ENCODE measurements at regions not wholly inside any gene's neighbourhood (a gene's known extent, or its start where the extent isn't known, plus 50 kb on each side); places are given as distances from the start of the nearest gene placed in this dataset.
A peak's percentile ranks its signal among the peaks of the same experiment; 100 is the strongest.

DNA sequence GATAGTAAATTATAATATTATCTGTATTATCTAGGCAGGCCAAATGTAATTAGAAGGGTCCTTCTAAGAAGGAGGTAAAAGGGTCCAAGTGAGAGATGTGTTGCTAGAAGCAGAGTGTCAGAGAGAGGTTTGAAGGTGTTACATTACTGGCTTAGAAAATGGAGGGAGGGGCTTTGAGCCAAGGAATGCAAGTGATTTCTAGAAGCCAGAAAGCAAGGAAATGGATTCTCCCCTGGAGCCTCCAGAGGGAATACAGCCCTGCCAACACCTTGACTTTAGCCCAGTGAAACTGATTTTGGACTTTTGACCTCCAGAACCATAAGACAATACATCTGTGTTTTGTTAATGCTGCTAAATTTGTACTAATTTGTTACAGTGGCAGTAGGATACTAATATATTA lies 97.9 kb upstream of the IL6 start:
- no peaks in the 10 kb centered on the region for H3K79me2 ChIP-seq (ENCODE audit: control insufficient read depth, insufficient read depth, low read length)
- no peak overlapping the region for H3K4ac ChIP-seq (ENCODE audit: low read depth, low read length)
- H3K4me1 ChIP-seq (ENCODE audit: control insufficient read depth, low read depth, low read length): peaks cover 4% of the 10 kb centered on the region
- H2BK5ac ChIP-seq (ENCODE audit: low read length): no peak overlapping the region
- no peak overlapping the region for H3K27ac ChIP-seq (ENCODE audit: low read depth, low read length)
- H3K27me3 ChIP-seq (ENCODE audit: insufficient read depth, low read length, poor library complexity): no peaks in the 10 kb centered on the region
- H3K79me1 ChIP-seq (ENCODE audit: low read length): no peaks in the 10 kb centered on the region
- H4K8ac ChIP-seq (ENCODE audit: low read depth, low read length): no peak overlapping the region
- no peak overlapping the region for H3K18ac ChIP-seq (ENCODE audit: low read length)
- H4K5ac ChIP-seq (ENCODE audit: low read length): no peak overlapping the region
- no peak overlapping the region for H2BK120ac ChIP-seq (ENCODE audit: low read depth, low read length)
- no peak overlapping the region for H3K9ac ChIP-seq (ENCODE audit: low read length)
- no peaks in the 10 kb centered on the region for H3K36me3 ChIP-seq (ENCODE audit: control insufficient read depth, insufficient read depth, low read length)
- H3K4me3 ChIP-seq (ENCODE audit: low read length): no peak overlapping the region
- no peak overlapping the region for H3K56ac ChIP-seq (ENCODE audit: low read length)
- no peak overlapping the region for H3K4me2 ChIP-seq (ENCODE audit: low read length)
- H2AK5ac ChIP-seq (ENCODE audit: low read length): no peak overlapping the region
- no peak overlapping the region for H3K23ac ChIP-seq (ENCODE audit: low read length)
- peak; percentile 84 for DNase-seq
- no peak overlapping the region for H2BK15ac ChIP-seq (replicated peaks; ENCODE audit: low read depth)

DNA sequence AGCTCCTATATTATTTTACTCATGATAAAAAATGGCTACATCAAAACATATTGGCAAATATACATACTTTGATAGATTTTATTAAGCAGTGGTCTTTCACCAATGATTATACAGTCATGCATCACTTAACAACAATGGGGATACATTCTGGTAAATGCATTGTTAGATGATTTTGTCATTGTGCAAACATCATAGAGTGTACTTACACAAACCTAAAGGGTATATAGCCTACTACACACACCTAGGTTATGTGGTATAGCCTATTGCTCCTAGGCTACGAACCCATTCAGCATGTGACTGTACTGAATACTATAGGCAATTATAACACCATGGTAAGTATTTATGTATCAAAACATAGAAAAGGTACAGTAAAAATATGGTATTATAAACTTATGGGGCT lies 98.9 kb upstream of the IL6 start:
- H3K4me2 ChIP-seq (ENCODE audit: low read length): no peak overlapping the region
- H4K8ac ChIP-seq (ENCODE audit: low read depth, low read length): no peak overlapping the region
- H3K36me3 ChIP-seq (ENCODE audit: control insufficient read depth, insufficient read depth, low read length): no peaks in the 10 kb centered on the region
- H3K9ac ChIP-seq (ENCODE audit: low read length): no peak overlapping the region
- H3K27ac ChIP-seq (ENCODE audit: low read depth, low read length): no peak overlapping the region
- no peaks in the 10 kb centered on the region for H3K79me1 ChIP-seq (ENCODE audit: low read length)
- no peaks in the 10 kb centered on the region for H3K27me3 ChIP-seq (ENCODE audit: insufficient read depth, low read length, poor library complexity)
- H3K4me3 ChIP-seq (ENCODE audit: low read length): no peak overlapping the region
- H3K56ac ChIP-seq (ENCODE audit: low read length): no peak overlapping the region
- H2BK120ac ChIP-seq (ENCODE audit: low read depth, low read length): no peak overlapping the region
- H2BK5ac ChIP-seq (ENCODE audit: low read length): no peak overlapping the region
- no peak overlapping the region for H3K23ac ChIP-seq (ENCODE audit: low read length)
- peaks cover 4% of the 10 kb centered on the region for H3K4me1 ChIP-seq (ENCODE audit: control insufficient read depth, low read depth, low read length)
- H2AK5ac ChIP-seq (ENCODE audit: low read length): no peak overlapping the region
- H4K5ac ChIP-seq (ENCODE audit: low read length): no peak overlapping the region
- no CpG with 5 or more reads among the region's 1 CpG for WGBS (ENCODE audit: extremely low coverage, insufficient coverage, low lambda C conversion rate)
- no peak for DNase-seq
- H3K18ac ChIP-seq (ENCODE audit: low read length): no peak overlapping the region
- H2BK15ac ChIP-seq (replicated peaks; ENCODE audit: low read depth): no peak overlapping the region
- H3K4ac ChIP-seq (ENCODE audit: low read depth, low read length): no peak overlapping the region
- no peaks in the 10 kb centered on the region for H3K79me2 ChIP-seq (ENCODE audit: control insufficient read depth, insufficient read depth, low read length)

DNA sequence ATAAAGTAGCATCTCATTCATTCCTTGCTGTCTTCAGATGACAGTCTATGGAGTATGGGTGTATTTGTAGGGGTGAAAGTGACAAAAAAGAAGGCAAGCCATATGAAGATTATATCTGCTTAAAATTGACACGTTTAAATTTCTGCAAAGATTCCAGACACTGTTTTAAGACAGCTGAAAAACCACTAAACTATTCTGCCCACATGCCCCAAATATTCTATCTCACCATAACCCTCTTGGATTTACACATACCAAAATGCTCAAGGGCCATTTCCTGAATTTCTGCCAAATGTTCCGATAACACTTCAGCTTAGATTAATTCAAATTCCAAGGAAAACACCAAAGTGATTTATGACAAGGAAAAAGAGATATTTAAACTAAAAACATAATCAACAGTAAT lies 99.9 kb upstream of the IL6 start:
- Histone ChIP-seq H3K79me2 (ENCODE audit: control insufficient read depth, insufficient read depth, low read length) (no peaks in the 10 kb centered on the region), H3K4me1 (ENCODE audit: control insufficient read depth, low read depth, low read length) (peaks cover 4% of the 10 kb centered on the region), H3K56ac (ENCODE audit: low read length) (no peak overlapping the region), H4K8ac (ENCODE audit: low read depth, low read length) (no peak overlapping the region), H3K23ac (ENCODE audit: low read length) (no peak overlapping the region), H3K4ac (ENCODE audit: low read depth, low read length) (no peak overlapping the region), H3K27me3 (ENCODE audit: insufficient read depth, low read length, poor library complexity) (no peaks in the 10 kb centered on the region), H2AK5ac (ENCODE audit: low read length) (no peak overlapping the region), H2BK120ac (ENCODE audit: low read depth, low read length) (no peak overlapping the region), H3K9ac (ENCODE audit: low read length) (no peak overlapping the region), H3K4me2 (ENCODE audit: low read length) (no peak overlapping the region), H2BK15ac (replicated peaks; ENCODE audit: low read depth) (no peak overlapping the region), H3K36me3 (ENCODE audit: control insufficient read depth, insufficient read depth, low read length) (no peaks in the 10 kb centered on the region), H2BK5ac (ENCODE audit: low read length) (no peak overlapping the region), H3K4me3 (ENCODE audit: low read length) (no peak overlapping the region), H3K18ac (ENCODE audit: low read length) (no peak overlapping the region), H4K5ac (ENCODE audit: low read length) (no peak overlapping the region), H3K79me1 (ENCODE audit: low read length) (no peaks in the 10 kb centered on the region), H3K27ac (ENCODE audit: low read depth, low read length) (no peak overlapping the region)
- no peak for DNase-seq
- WGBS (ENCODE audit: extremely low coverage, insufficient coverage, low lambda C conversion rate): no CpG with 5 or more reads among the region's 2 CpGs

DNA sequence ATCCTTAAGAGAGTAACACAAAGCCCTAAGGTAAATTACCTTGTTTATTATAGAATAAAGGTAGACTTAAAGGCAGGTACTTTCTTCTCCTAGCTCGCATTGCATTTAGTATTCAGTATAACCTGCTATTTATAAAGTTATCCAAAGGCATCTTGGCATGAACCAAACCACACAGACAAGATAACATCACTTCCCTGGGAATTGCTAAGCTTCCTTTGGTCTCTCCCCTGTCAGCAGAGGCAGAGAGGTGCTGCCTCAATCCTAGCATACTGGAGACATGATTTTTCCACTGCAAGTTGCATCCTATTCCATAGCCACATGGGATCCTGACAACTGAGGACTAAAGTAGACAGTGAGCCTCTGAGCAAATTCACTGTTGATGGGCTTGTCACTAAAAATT lies 101.7 kb upstream of the IL6 start:
- Histone ChIP-seq H3K9ac (ENCODE audit: low read length) (no peak overlapping the region), H3K4me3 (ENCODE audit: low read length) (no peak overlapping the region), H3K36me3 (ENCODE audit: control insufficient read depth, insufficient read depth, low read length) (no peaks in the 10 kb centered on the region), H3K79me1 (ENCODE audit: low read length) (no peaks in the 10 kb centered on the region), H3K56ac (ENCODE audit: low read length) (no peak overlapping the region), H2BK5ac (ENCODE audit: low read length) (no peak overlapping the region), H3K79me2 (ENCODE audit: control insufficient read depth, insufficient read depth, low read length) (no peaks in the 10 kb centered on the region), H3K27ac (ENCODE audit: low read depth, low read length) (no peak overlapping the region), H3K18ac (ENCODE audit: low read length) (no peak overlapping the region), H2AK5ac (ENCODE audit: low read length) (no peak overlapping the region), H2BK15ac (replicated peaks; ENCODE audit: low read depth) (no peak overlapping the region), H3K4me1 (ENCODE audit: control insufficient read depth, low read depth, low read length) (peaks cover 4% of the 10 kb centered on the region), H3K4ac (ENCODE audit: low read depth, low read length) (no peak overlapping the region), H3K23ac (ENCODE audit: low read length) (no peak overlapping the region), H3K4me2 (ENCODE audit: low read length) (no peak overlapping the region), H4K8ac (ENCODE audit: low read depth, low read length) (no peak overlapping the region), H3K27me3 (ENCODE audit: insufficient read depth, low read length, poor library complexity) (no peaks in the 10 kb centered on the region), H4K5ac (ENCODE audit: low read length) (no peak overlapping the region), H2BK120ac (ENCODE audit: low read depth, low read length) (no peak overlapping the region)
- no CpG with 5 or more reads among the region's 1 CpG for WGBS (ENCODE audit: extremely low coverage, insufficient coverage, low lambda C conversion rate)
- DNase-seq: no peak

DNA sequence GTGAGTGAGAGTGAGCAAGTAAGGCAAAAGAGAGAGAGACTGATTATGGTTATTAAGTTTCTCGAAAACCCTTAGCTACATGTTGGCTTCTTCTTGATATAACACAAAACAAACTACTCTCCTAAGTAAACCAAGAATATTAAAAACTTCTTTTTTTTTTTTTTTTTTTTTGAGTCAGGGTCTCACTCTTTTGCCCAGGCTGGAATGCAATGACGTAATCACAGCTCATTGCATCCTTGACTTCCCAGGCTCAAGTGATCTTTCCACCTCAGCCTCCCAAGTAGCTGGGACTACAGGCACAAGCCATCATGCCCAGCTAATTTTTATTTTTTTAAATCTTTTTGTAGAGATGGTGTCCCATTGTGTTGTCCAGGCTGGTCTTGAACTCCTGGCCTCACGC lies 102.2 kb upstream of the IL6 start:
- no peak overlapping the region for H3K4ac ChIP-seq (ENCODE audit: low read depth, low read length)
- no peaks in the 10 kb centered on the region for H3K79me2 ChIP-seq (ENCODE audit: control insufficient read depth, insufficient read depth, low read length)
- no peak overlapping the region for H2BK15ac ChIP-seq (replicated peaks; ENCODE audit: low read depth)
- peaks cover 4% of the 10 kb centered on the region for H3K4me1 ChIP-seq (ENCODE audit: control insufficient read depth, low read depth, low read length)
- no peak overlapping the region for H3K27ac ChIP-seq (ENCODE audit: low read depth, low read length)
- no peak overlapping the region for H3K9ac ChIP-seq (ENCODE audit: low read length)
- H3K56ac ChIP-seq (ENCODE audit: low read length): no peak overlapping the region
- H2AK5ac ChIP-seq (ENCODE audit: low read length): no peak overlapping the region
- H4K5ac ChIP-seq (ENCODE audit: low read length): no peak overlapping the region
- H4K8ac ChIP-seq (ENCODE audit: low read depth, low read length): no peak overlapping the region
- H3K27me3 ChIP-seq (ENCODE audit: insufficient read depth, low read length, poor library complexity): no peaks in the 10 kb centered on the region
- no peaks in the 10 kb centered on the region for H3K79me1 ChIP-seq (ENCODE audit: low read length)
- H3K23ac ChIP-seq (ENCODE audit: low read length): no peak overlapping the region
- no peak overlapping the region for H2BK120ac ChIP-seq (ENCODE audit: low read depth, low read length)
- no peak for DNase-seq
- no peak overlapping the region for H2BK5ac ChIP-seq (ENCODE audit: low read length)
- no peak overlapping the region for H3K4me2 ChIP-seq (ENCODE audit: low read length)
- H3K18ac ChIP-seq (ENCODE audit: low read length): no peak overlapping the region
- no peaks in the 10 kb centered on the region for H3K36me3 ChIP-seq (ENCODE audit: control insufficient read depth, insufficient read depth, low read length)
- WGBS (ENCODE audit: extremely low coverage, insufficient coverage, low lambda C conversion rate): no CpG with 5 or more reads among the region's 3 CpGs
- H3K4me3 ChIP-seq (ENCODE audit: low read length): no peak overlapping the region

DNA sequence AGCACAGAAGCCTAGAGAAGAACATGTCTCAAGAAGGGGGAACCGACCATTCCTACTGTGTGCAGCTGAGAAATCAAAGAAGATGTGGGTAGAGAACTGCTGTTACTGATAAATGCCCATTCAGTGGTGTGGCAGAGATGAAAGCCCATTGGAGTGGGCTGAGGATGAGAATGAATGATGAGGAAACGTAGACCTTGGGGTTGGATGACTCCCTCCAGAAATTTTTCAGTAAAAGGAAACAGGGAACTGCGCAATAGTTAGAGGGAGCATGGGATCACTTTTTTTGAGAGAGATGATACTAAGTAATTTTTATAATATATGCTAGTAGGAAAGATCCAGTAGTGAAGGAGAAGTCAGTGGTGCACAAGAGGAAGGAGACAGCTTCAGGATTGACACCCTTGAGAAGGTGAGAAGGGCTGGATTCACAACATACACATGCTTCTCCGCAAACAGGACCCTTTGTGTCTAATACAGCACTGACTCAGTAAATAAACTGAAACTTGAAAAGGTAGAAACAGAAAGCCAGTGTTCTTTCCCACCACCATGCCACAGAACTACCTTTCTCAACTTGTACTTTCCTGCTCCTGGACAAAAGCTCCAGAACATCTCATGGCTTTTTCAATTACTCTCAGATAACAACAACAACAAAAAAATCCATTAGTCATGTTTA lies 104.7 kb upstream of the IL6 start:
- H2AK5ac ChIP-seq (ENCODE audit: low read length): no peak overlapping the region
- H3K4me1 ChIP-seq (ENCODE audit: control insufficient read depth, low read depth, low read length): no peaks in the 10 kb centered on the region
- no peak overlapping the region for H2BK15ac ChIP-seq (replicated peaks; ENCODE audit: low read depth)
- no peak overlapping the region for H3K9ac ChIP-seq (ENCODE audit: low read length)
- H3K36me3 ChIP-seq (ENCODE audit: control insufficient read depth, insufficient read depth, low read length): no peaks in the 10 kb centered on the region
- H3K23ac ChIP-seq (ENCODE audit: low read length): no peak overlapping the region
- no peak overlapping the region for H3K4ac ChIP-seq (ENCODE audit: low read depth, low read length)
- H3K4me3 ChIP-seq (ENCODE audit: low read length): no peak overlapping the region
- no peak overlapping the region for H3K56ac ChIP-seq (ENCODE audit: low read length)
- no peaks in the 10 kb centered on the region for H3K27me3 ChIP-seq (ENCODE audit: insufficient read depth, low read length, poor library complexity)
- H3K27ac ChIP-seq (ENCODE audit: low read depth, low read length): no peak overlapping the region
- no peak overlapping the region for H3K4me2 ChIP-seq (ENCODE audit: low read length)
- no peak overlapping the region for H2BK5ac ChIP-seq (ENCODE audit: low read length)
- H4K5ac ChIP-seq (ENCODE audit: low read length): no peak overlapping the region
- DNase-seq: no peak
- no peaks in the 10 kb centered on the region for H3K79me1 ChIP-seq (ENCODE audit: low read length)
- WGBS (ENCODE audit: extremely low coverage, insufficient coverage, low lambda C conversion rate): no CpG with 5 or more reads among the region's 4 CpGs
- H3K18ac ChIP-seq (ENCODE audit: low read length): no peak overlapping the region
- H2BK120ac ChIP-seq (ENCODE audit: low read depth, low read length): no peak overlapping the region
- no peak overlapping the region for H4K8ac ChIP-seq (ENCODE audit: low read depth, low read length)
- no peaks in the 10 kb centered on the region for H3K79me2 ChIP-seq (ENCODE audit: control insufficient read depth, insufficient read depth, low read length)
